ENCODE measurements at regions not wholly inside any gene's neighbourhood (a gene's known extent, or its start where the extent isn't known, plus 50 kb on each side); places are given as distances from the start of the nearest gene placed in this dataset.

DNA sequence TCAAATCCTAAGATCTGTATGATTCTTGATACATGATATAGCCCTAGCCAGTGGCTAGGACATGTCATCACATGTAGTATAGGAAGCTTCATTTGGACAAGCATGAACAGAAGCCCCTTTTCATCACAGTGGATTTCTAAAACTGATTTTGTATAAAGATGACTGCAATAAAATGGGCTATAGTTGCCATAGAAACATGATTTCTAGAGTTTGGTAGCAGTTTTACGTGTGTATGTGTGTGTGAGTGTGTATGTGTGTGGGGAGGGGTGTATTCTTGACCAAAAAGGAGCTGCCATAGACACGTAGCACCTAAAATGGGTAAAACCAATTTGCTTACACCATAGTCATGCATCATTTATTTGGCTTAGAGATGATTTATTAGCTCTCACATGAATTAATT, 200.5 kb upstream of the CNR1 start:
- no peak for DNase-seq
- Histone ChIP-seq H3K9me3 (ENCODE audit: control insufficient read depth, low read length) (no peaks in the 10 kb centered on the region), H3K4me3 (ENCODE audit: low read length) (no peak overlapping the region), H3K27ac (ENCODE audit: low read depth, low read length) (no peak overlapping the region), H3K27me3 (ENCODE audit: control insufficient read depth, insufficient read depth, low read length, poor library complexity, severe bottlenecking) (no peaks in the 10 kb centered on the region), H3K9ac (ENCODE audit: extremely low read depth, low read length, poor library complexity, severe bottlenecking) (no peak overlapping the region), H3K4me1 (ENCODE audit: control insufficient read depth, insufficient read depth, low read length) (no peaks in the 10 kb centered on the region), H3K36me3 (ENCODE audit: control insufficient read depth, insufficient read depth, low read length) (no peaks in the 10 kb centered on the region)
- Mint-ChIP-seq H3K4me3 (no peak overlapping the region), H3K27me3 (ENCODE audit: insufficient read depth) (no peaks in the 10 kb centered on the region), H3K27ac (no peak overlapping the region), H3K9me3 (no peaks in the 10 kb centered on the region), H3K4me1 (peaks cover 11% of the 10 kb centered on the region), H3K36me3 (ENCODE audit: low read depth) (no peaks in the 10 kb centered on the region)
- TF ChIP-seq, protein P1, sequence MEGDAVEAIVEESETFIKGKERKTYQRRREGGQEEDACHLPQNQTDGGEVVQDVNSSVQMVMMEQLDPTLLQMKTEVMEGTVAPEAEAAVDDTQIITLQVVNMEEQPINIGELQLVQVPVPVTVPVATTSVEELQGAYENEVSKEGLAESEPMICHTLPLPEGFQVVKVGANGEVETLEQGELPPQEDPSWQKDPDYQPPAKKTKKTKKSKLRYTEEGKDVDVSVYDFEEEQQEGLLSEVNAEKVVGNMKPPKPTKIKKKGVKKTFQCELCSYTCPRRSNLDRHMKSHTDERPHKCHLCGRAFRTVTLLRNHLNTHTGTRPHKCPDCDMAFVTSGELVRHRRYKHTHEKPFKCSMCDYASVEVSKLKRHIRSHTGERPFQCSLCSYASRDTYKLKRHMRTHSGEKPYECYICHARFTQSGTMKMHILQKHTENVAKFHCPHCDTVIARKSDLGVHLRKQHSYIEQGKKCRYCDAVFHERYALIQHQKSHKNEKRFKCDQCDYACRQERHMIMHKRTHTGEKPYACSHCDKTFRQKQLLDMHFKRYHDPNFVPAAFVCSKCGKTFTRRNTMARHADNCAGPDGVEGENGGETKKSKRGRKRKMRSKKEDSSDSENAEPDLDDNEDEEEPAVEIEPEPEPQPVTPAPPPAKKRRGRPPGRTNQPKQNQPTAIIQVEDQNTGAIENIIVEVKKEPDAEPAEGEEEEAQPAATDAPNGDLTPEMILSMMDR (conservative IDR thresholded peaks at IDR 0.05), result no peak
- WGBS, 2 experiments (ENCODE audit: insufficient coverage in 1 of 2, insufficient read length in 1 of 2), result 94 to 100% methylated on average over 1 of the region's 2 CpGs

GRCh38 chr6:88365656-88366055, 199.5 kb upstream of the CNR1 start:
- Histone ChIP-seq H3K36me3 (ENCODE audit: control insufficient read depth, insufficient read depth, low read length) (no peaks in the 10 kb centered on the region), H3K9me3 (ENCODE audit: control insufficient read depth, low read length) (no peaks in the 10 kb centered on the region), H3K27me3 (ENCODE audit: control insufficient read depth, insufficient read depth, low read length, poor library complexity, severe bottlenecking) (no peaks in the 10 kb centered on the region), H3K27ac (ENCODE audit: low read depth, low read length) (no peak overlapping the region), H3K4me1 (ENCODE audit: control insufficient read depth, insufficient read depth, low read length) (peaks cover 5% of the 10 kb centered on the region), H3K9ac (ENCODE audit: extremely low read depth, low read length, poor library complexity, severe bottlenecking) (no peak overlapping the region), H3K4me3 (ENCODE audit: low read length) (no peak overlapping the region)
- Mint-ChIP-seq H3K27me3 (ENCODE audit: insufficient read depth) (no peaks in the 10 kb centered on the region), H3K27ac (no peak overlapping the region), H3K36me3 (ENCODE audit: low read depth) (no peaks in the 10 kb centered on the region), H3K4me3 (no peak overlapping the region), H3K4me1 (peaks cover 11% of the 10 kb centered on the region), H3K9me3 (no peaks in the 10 kb centered on the region)
- no peak for DNase-seq
- TF ChIP-seq, protein P1 (conservative IDR thresholded peaks at IDR 0.05), result no peak
- 75 to 93% methylated on average over 2 of the region's 2 CpGs for WGBS, 2 experiments (ENCODE audit: insufficient coverage in 1 of 2, insufficient read length in 1 of 2)

DNA sequence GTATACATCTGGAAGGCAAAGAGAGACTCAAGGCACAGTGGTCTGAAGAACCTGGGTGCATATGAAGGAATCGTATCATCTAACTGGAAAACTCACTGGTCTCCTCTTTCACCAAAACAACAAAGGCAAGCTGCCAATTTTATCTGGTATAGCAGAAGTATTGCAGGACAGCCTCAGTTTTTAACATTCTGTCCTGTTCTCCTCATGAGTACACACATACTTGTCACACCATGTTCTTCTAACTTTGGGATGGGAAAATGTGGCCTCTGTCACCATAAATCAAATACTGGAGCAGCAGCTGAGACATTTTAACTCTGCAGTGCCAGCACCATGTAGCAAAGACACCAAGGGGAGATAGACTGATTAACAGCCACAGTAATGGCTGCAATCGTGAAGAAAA, 199.1 kb upstream of the CNR1 start:
- Histone ChIP-seq H3K27me3 (ENCODE audit: control insufficient read depth, insufficient read depth, low read length, poor library complexity, severe bottlenecking) (no peaks in the 10 kb centered on the region), H3K9me3 (ENCODE audit: control insufficient read depth, low read length) (no peaks in the 10 kb centered on the region), H3K27ac (ENCODE audit: low read depth, low read length) (no peak overlapping the region), H3K4me3 (ENCODE audit: low read length) (no peak overlapping the region), H3K4me1 (ENCODE audit: control insufficient read depth, insufficient read depth, low read length) (peaks cover 5% of the 10 kb centered on the region), H3K9ac (ENCODE audit: extremely low read depth, low read length, poor library complexity, severe bottlenecking) (no peak overlapping the region), H3K36me3 (ENCODE audit: control insufficient read depth, insufficient read depth, low read length) (no peaks in the 10 kb centered on the region)
- DNase-seq, result no peak
- Mint-ChIP-seq H3K4me1 (peaks cover 14% of the 10 kb centered on the region), H3K4me3 (no peak overlapping the region), H3K27ac (no peak overlapping the region), H3K36me3 (ENCODE audit: low read depth) (no peaks in the 10 kb centered on the region), H3K9me3 (no peaks in the 10 kb centered on the region), H3K27me3 (ENCODE audit: insufficient read depth) (no peaks in the 10 kb centered on the region)
- TF ChIP-seq, protein P1 (conservative IDR thresholded peaks at IDR 0.05), result no peak
- WGBS, 2 experiments (ENCODE audit: insufficient coverage in 1 of 2, insufficient read length in 1 of 2), result 87 to 92% methylated on average over 2 of the region's 2 CpGs

Measured in endodermal cell (in vitro differentiated cells).